Gastroesophageal sphincter (tissue), 3 donors: ENCODE measurements at regions not wholly inside any gene's neighbourhood (a gene's known extent, or its start where the extent isn't known, plus 50 kb on each side); places are given as distances from the start of the nearest gene placed in this dataset.

Experiments used
- POLR2A ChIP-seq, 2 donors: fragments of 450-650 bp; IDR thresholded peaks; one replicate each; pipeline ENCODE4 v1.6.1; 2017; ENCODE audit warnings: antibody characterized with exemption in 2 of 2, mild to moderate bottlenecking in 2 of 2, moderate library complexity in 1 of 2
- POLR2AphosphoS5 ChIP-seq: sonication (generic); formaldehyde crosslinking; IDR thresholded peaks from one replicate; pipeline ENCODE4 v1.6.1; 2017; ENCODE audit warnings: antibody characterized with exemption
- TF ChIP-seq, protein P1 (sequence below), 4 experiments: fragments of 200-600 bp in 2 of 4; fragments of 450-650 bp in 2 of 4; sonication (generic) in 1 of 4; IDR thresholded peaks; one replicate each; pipeline ENCODE4 v1.5.1; 2017 to 2019; ENCODE audit warnings: antibody characterized with exemption in 4 of 4, mild to moderate bottlenecking in 2 of 4, moderate library complexity in 2 of 4

DNA sequence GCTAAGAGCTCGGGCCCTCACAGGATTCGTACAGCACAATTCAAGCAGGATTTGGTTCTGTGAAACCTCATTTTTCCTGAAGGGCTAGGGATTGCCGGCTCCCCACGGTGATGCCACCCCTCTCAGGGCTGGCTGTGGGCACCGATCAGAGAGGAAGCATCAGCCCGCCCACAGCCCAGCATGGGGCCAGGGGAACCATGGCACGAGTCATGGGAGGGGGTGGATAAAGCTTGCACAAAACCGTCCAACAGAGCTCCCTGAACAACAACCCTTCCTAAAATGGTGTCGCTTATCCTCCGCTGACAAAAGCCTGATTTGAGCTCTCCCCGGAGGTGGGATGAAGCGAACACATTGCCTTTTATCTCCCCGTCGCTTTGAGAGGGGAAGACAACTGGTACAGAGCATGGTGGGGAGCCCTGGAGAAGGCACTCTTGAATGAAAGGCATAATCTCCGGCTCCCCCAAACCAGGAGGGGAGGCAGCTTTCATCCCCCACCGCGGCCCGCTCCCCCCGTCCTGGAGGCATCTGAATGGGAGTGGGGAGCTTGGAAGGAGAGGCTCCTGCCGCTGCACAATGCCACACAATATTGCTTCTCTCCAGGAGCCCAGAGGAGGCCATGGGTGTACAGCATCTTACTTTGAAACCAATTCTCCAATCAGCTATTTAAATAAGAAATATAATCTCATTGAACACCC is 144.0 kb downstream of the RPS24 start:
- TF ChIP-seq, protein P1, sequence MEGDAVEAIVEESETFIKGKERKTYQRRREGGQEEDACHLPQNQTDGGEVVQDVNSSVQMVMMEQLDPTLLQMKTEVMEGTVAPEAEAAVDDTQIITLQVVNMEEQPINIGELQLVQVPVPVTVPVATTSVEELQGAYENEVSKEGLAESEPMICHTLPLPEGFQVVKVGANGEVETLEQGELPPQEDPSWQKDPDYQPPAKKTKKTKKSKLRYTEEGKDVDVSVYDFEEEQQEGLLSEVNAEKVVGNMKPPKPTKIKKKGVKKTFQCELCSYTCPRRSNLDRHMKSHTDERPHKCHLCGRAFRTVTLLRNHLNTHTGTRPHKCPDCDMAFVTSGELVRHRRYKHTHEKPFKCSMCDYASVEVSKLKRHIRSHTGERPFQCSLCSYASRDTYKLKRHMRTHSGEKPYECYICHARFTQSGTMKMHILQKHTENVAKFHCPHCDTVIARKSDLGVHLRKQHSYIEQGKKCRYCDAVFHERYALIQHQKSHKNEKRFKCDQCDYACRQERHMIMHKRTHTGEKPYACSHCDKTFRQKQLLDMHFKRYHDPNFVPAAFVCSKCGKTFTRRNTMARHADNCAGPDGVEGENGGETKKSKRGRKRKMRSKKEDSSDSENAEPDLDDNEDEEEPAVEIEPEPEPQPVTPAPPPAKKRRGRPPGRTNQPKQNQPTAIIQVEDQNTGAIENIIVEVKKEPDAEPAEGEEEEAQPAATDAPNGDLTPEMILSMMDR (IDR thresholded peaks at IDR 0.05), result no peak
- no peak for TF ChIP-seq POLR2A (IDR thresholded peaks at IDR 0.05)
- no peak for TF ChIP-seq POLR2AphosphoS5
